22Rv1 (cell line): ENCODE measurements at regions not wholly inside any gene's neighbourhood (a gene's known extent, or its start where the extent isn't known, plus 50 kb on each side); places are given as distances from the start of the nearest gene placed in this dataset.

Experiments
- CTCF ChIP-seq: fragments of 450-650 bp; IDR thresholded peaks from 2 replicates; pipeline ENCODE4 v1.5.1; 2017; ENCODE audit warnings: mild to moderate bottlenecking
- ZFX ChIP-seq: fragments of 450-650 bp; IDR thresholded peaks from 2 replicates; pipeline ENCODE4 v1.6.1; 2017; ENCODE audit warnings: antibody characterized with exemption, borderline replicate concordance

GRCh38 chr14:29236848-29237247, 470.3 kb downstream of the FOXG1 start:
- TF ChIP-seq CTCF (no peak), ZFX (no peak)
